IPS DF 4.7 (cell line): ENCODE measurements at regions not wholly inside any gene's neighbourhood (a gene's known extent, or its start where the extent isn't known, plus 50 kb on each side); places are given as distances from the start of the nearest gene placed in this dataset.
"Not testable (repeated sequence)": the region's sequence is repeated elsewhere in the genome, so short reads cannot be mapped to it uniquely, and the experiment has no call there.

Experiments
- DNase-seq: peaks from one replicate; pipeline ENCODE4 v3.0.0-alpha.2; 2013; ENCODE audit warnings: low spot score; ENCODE audit errors: extremely low read depth

- DNase-seq, result no peak
Measured at GRCh38 chr15:53216036-53216435, 425.9 kb upstream of the ONECUT1 start.

- no peak for DNase-seq
Measured at GRCh38 chr15:53213336-53213735, 423.2 kb upstream of the ONECUT1 start.

- DNase-seq, result no peak
Measured at GRCh38 chr15:53212785-53213184, 422.6 kb upstream of the ONECUT1 start.

- no peak for DNase-seq
Measured at GRCh38 chr15:53210653-53211052, 420.5 kb upstream of the ONECUT1 start.

GRCh38 chr15:53209396-53210042 lies 419.4 kb upstream of the ONECUT1 start:
- DNase-seq, result no peak

GRCh38 chr15:53208751-53209150 lies 418.6 kb upstream of the ONECUT1 start:
- DNase-seq, result no peak

GRCh38 chr15:53203454-53203853 lies 413.3 kb upstream of the ONECUT1 start:
- no peak for DNase-seq

- DNase-seq, result no peak
Measured at GRCh38 chr15:53202876-53203275, 412.7 kb upstream of the ONECUT1 start.

GRCh38 chr15:53197426-53197839 lies 407.3 kb upstream of the ONECUT1 start:
- peak; percentile 33 for DNase-seq

- no peak for DNase-seq
Measured at GRCh38 chr15:53196788-53197187, 406.7 kb upstream of the ONECUT1 start.

- DNase-seq, result no peak
Measured at GRCh38 chr15:53196242-53196641, 406.1 kb upstream of the ONECUT1 start.

GRCh38 chr15:53193149-53193548 lies 403.0 kb upstream of the ONECUT1 start:
- no peak for DNase-seq

- DNase-seq, result no peak
Measured at GRCh38 chr15:53189860-53190259, 399.7 kb upstream of the ONECUT1 start.

- not testable (repeated sequence) for DNase-seq
Measured at GRCh38 chr15:53183449-53183848, 393.3 kb upstream of the ONECUT1 start.

GRCh38 chr15:53171571-53171970 lies 381.4 kb upstream of the ONECUT1 start:
- no peak for DNase-seq

GRCh38 chr15:53166684-53167201 lies 376.6 kb upstream of the ONECUT1 start:
- no peak for DNase-seq

- DNase-seq, result no peak
Measured at GRCh38 chr15:53165988-53166683, 376.0 kb upstream of the ONECUT1 start.

GRCh38 chr15:53160092-53160704 lies 370.1 kb upstream of the ONECUT1 start:
- DNase-seq, result no peak

- no peak for DNase-seq
Measured at GRCh38 chr15:53159458-53159857, 369.3 kb upstream of the ONECUT1 start.

GRCh38 chr15:53158995-53159394 lies 368.9 kb upstream of the ONECUT1 start:
- no peak for DNase-seq

- DNase-seq, result no peak
Measured at GRCh38 chr15:53133255-53133850, 343.2 kb upstream of the ONECUT1 start.

GRCh38 chr15:53130943-53131342 lies 340.8 kb upstream of the ONECUT1 start:
- no peak for DNase-seq
